Fibroblast of lung (primary cell): ENCODE measurements at regions not wholly inside any gene's neighbourhood (a gene's known extent, or its start where the extent isn't known, plus 50 kb on each side); places are given as distances from the start of the nearest gene placed in this dataset.

Experiments used
- DNase-seq, 2 donors: peaks; one replicate each; pipeline versions ENCODE4 v3.0.0 to v3.0.0-alpha.2; 2010; ENCODE audit warnings: low read depth in 2 of 2
- H2AFZ ChIP-seq: 2 replicates; pipeline ENCODE4 v1.5.1; 2012; ENCODE audit warnings: low read length, control low read depth, inconsistent platforms
- H3K27ac ChIP-seq: 2 replicates; pipeline ENCODE4 v1.5.1; 2011; ENCODE audit warnings: low read length, control low read depth; ENCODE audit not compliant: insufficient read depth
- H3K27me3 ChIP-seq: 2 replicates; pipeline ENCODE4 v1.5.1; 2011; ENCODE audit warnings: mild to moderate bottlenecking, low read length; ENCODE audit not compliant: control insufficient read depth, insufficient read depth
- H3K36me3 ChIP-seq: 2 replicates; pipeline ENCODE4 v1.5.1; 2011; ENCODE audit warnings: low read length; ENCODE audit not compliant: control insufficient read depth, insufficient read depth
- H3K4me1 ChIP-seq: 2 replicates; pipeline ENCODE4 v1.5.1; 2011; ENCODE audit warnings: low read length; ENCODE audit not compliant: control insufficient read depth, insufficient read depth; ENCODE audit errors: extremely low read depth
- H3K4me2 ChIP-seq: 2 replicates; pipeline ENCODE4 v1.5.1; 2011; ENCODE audit warnings: low read length, control low read depth; ENCODE audit not compliant: insufficient read depth; ENCODE audit errors: extremely low read depth
- H3K4me3 ChIP-seq, 4 experiments: fragments of 200-600 bp in 1 of 4; sonication (generic) in 1 of 4; replicated peaks in 1 of 4; 2 replicates each; pipeline ENCODE4 v1.5.1; 2011 to 2016; ENCODE audit warnings: low read length in 4 of 4, low read depth in 3 of 4, mild to moderate bottlenecking in 3 of 4, control low read depth in 2 of 4, inconsistent platforms in 1 of 4, mixed read lengths in 1 of 4; ENCODE audit not compliant: insufficient read depth in 1 of 4; ENCODE audit errors: control extremely low read depth in 1 of 4
- H3K79me2 ChIP-seq: 2 replicates; pipeline ENCODE4 v1.5.1; 2012; ENCODE audit warnings: mild to moderate bottlenecking, low read length, inconsistent platforms; ENCODE audit not compliant: control insufficient read depth, insufficient read depth
- H3K9ac ChIP-seq: 2 replicates; pipeline ENCODE4 v1.5.1; 2011; ENCODE audit warnings: mild to moderate bottlenecking, low read length, control low read depth; ENCODE audit not compliant: insufficient read depth
- H3K9me3 ChIP-seq: 2 replicates; pipeline ENCODE4 v1.5.1; 2012; ENCODE audit warnings: low read depth, low read length; ENCODE audit not compliant: control insufficient read depth, insufficient read depth
- H4K20me1 ChIP-seq: 2 replicates; pipeline ENCODE4 v1.5.1; 2011; ENCODE audit warnings: low read length; ENCODE audit not compliant: control insufficient read depth, insufficient read depth; ENCODE audit errors: extremely low read depth
- CTCF ChIP-seq, 2 donors: IDR thresholded peaks in 1 of 2; conservative IDR thresholded peaks in 1 of 2; 1 replicate in 1 of 2; 2 replicates in 1 of 2; pipeline ENCODE4 v1.5.1; 2011 to 2012; ENCODE audit warnings: low read length in 2 of 2, control low read depth in 1 of 2, inconsistent platforms in 1 of 2, low read depth in 1 of 2, mild to moderate bottlenecking in 1 of 2
- EZH2 ChIP-seq: IDR thresholded peaks from 2 replicates; pipeline ENCODE4 v1.5.1; 2012; ENCODE audit warnings: low read length, control low read depth, mild to moderate bottlenecking; ENCODE audit errors: missing control alignments

DNA sequence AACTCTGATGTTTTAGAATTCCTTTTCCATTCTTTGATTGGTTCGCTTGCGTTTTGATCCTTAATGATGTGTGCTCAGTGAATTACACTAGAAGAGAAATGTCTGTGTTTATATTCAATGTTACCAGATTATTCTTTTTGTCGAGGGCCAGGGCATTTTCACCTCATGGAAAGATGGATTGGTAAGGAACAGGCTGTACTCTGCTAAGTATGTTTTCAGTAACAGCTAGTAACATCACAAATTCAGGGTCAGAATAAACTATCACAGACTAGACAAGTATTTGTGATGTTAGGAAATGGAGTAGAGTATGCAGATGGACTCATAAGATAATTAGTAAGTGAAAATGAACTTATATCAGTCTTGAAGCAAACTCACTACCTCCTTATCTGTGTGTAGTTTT is 235.6 kb downstream of the SOX4 start:
- H3K4me1 ChIP-seq: no peaks in the 10 kb centered on the region
- no peaks in the 10 kb centered on the region for H3K79me2 ChIP-seq
- no peak overlapping the region for H3K27ac ChIP-seq
- no peaks in the 10 kb centered on the region for H3K27me3 ChIP-seq
- H4K20me1 ChIP-seq: no peaks in the 10 kb centered on the region
- H3K9me3 ChIP-seq: no peaks in the 10 kb centered on the region
- H3K4me2 ChIP-seq: no peak overlapping the region
- H3K4me3 ChIP-seq: no peak overlapping the region
- no peaks in the 10 kb centered on the region for H3K36me3 ChIP-seq
- no peak overlapping the region for H2AFZ ChIP-seq
- DNase-seq: no peak
- H3K9ac ChIP-seq: no peak overlapping the region
- TF ChIP-seq CTCF (conservative IDR thresholded peaks at IDR 0.05 in 1 of 2, IDR thresholded peaks at IDR 0.05 in 1 of 2; ENCODE audit: low read depth in 1 of 2, low read length in 2 of 2) (no peak), EZH2 (no peak)

GRCh38 chr6:21831521-21832291 is 238.2 kb downstream of the SOX4 start:
- H3K36me3 ChIP-seq: no peaks in the 10 kb centered on the region
- H3K4me1 ChIP-seq: no peaks in the 10 kb centered on the region
- H2AFZ ChIP-seq: no peak overlapping the region
- no peak overlapping the region for H3K4me3 ChIP-seq
- H3K9me3 ChIP-seq: no peaks in the 10 kb centered on the region
- no peaks in the 10 kb centered on the region for H3K79me2 ChIP-seq
- H3K4me2 ChIP-seq: no peak overlapping the region
- no peak overlapping the region for H3K9ac ChIP-seq
- H3K27ac ChIP-seq: no peak overlapping the region
- H3K27me3 ChIP-seq: no peaks in the 10 kb centered on the region
- TF ChIP-seq CTCF (conservative IDR thresholded peaks at IDR 0.05 in 1 of 2, IDR thresholded peaks at IDR 0.05 in 1 of 2; ENCODE audit: low read depth in 1 of 2, low read length in 2 of 2) (no peak), EZH2 (no peak)
- no peaks in the 10 kb centered on the region for H4K20me1 ChIP-seq
- peak; percentile 75 to 97 for DNase-seq

GRCh38 chr6:21836277-21836676 is 242.7 kb downstream of the SOX4 start:
- no peak for DNase-seq
- no peaks in the 10 kb centered on the region for H4K20me1 ChIP-seq
- no peak overlapping the region for H2AFZ ChIP-seq
- H3K27ac ChIP-seq: no peak overlapping the region
- no peaks in the 10 kb centered on the region for H3K36me3 ChIP-seq
- H3K4me1 ChIP-seq: no peaks in the 10 kb centered on the region
- TF ChIP-seq EZH2 (no peak), CTCF (conservative IDR thresholded peaks at IDR 0.05 in 1 of 2, IDR thresholded peaks at IDR 0.05 in 1 of 2; ENCODE audit: low read depth in 1 of 2, low read length in 2 of 2) (no peak)
- no peaks in the 10 kb centered on the region for H3K27me3 ChIP-seq
- H3K79me2 ChIP-seq: no peaks in the 10 kb centered on the region
- no peaks in the 10 kb centered on the region for H3K9me3 ChIP-seq
- no peak overlapping the region for H3K4me2 ChIP-seq
- no peak overlapping the region for H3K4me3 ChIP-seq
- no peak overlapping the region for H3K9ac ChIP-seq
